ENCODE measurements at regions not wholly inside any gene's neighbourhood (a gene's known extent, or its start where the extent isn't known, plus 50 kb on each side); places are given as distances from the start of the nearest gene placed in this dataset.

- DNase-seq (ENCODE audit: low spot score in 2 of 2, unreplicated experiment in 2 of 2) = no peak
- Mint-ChIP-seq H3K27ac (no peak overlapping the region), H3K27me3 (ENCODE audit: low read depth) (no peaks in the 10 kb centered on the region), H3K4me1 (peaks cover 32% of the 10 kb centered on the region), H3K4me3 (no peak overlapping the region), H3K36me3 (no peaks in the 10 kb centered on the region), H3K9me3 (peaks cover 1% of the 10 kb centered on the region)
- no peak for TF ChIP-seq CTCF (IDR thresholded peaks at IDR 0.05; ENCODE audit: unreplicated experiment)
Measured at GRCh38 chr6:44023586-44024454, 103.4 kb downstream of the MRPL14 start.

- no peaks in the 10 kb centered on the region for H3K36me3 Mint-ChIP-seq
- no peaks in the 10 kb centered on the region for H3K27me3 Mint-ChIP-seq (ENCODE audit: low read depth)
- H3K9me3 Mint-ChIP-seq = peaks cover 6% of the 10 kb centered on the region
- H3K27ac Mint-ChIP-seq = no peak overlapping the region
- no peak for TF ChIP-seq CTCF (IDR thresholded peaks at IDR 0.05; ENCODE audit: unreplicated experiment)
- no peak for DNase-seq (ENCODE audit: low spot score in 2 of 2, unreplicated experiment in 2 of 2)
- no peak overlapping the region for H3K4me3 Mint-ChIP-seq
- peaks cover 27% of the 10 kb centered on the region for H3K4me1 Mint-ChIP-seq
Measured at GRCh38 chr6:44022671-44023352, 104.4 kb downstream of the MRPL14 start.

- Mint-ChIP-seq H3K27ac (peak overlapping the region; percentile 50), H3K4me1 (peaks cover 21% of the 10 kb centered on the region), H3K36me3 (no peaks in the 10 kb centered on the region), H3K27me3 (ENCODE audit: low read depth) (no peaks in the 10 kb centered on the region), H3K9me3 (peaks cover 7% of the 10 kb centered on the region), H3K4me3 (no peak overlapping the region)
- TF ChIP-seq CTCF (IDR thresholded peaks at IDR 0.05; ENCODE audit: unreplicated experiment) = no peak
- DNase-seq (ENCODE audit: low spot score in 2 of 2, unreplicated experiment in 2 of 2) = no peak
Measured at GRCh38 chr6:44022296-44022661, 105.0 kb downstream of the MRPL14 start.

- peaks cover 13% of the 10 kb centered on the region for H3K9me3 Mint-ChIP-seq
Measured at GRCh38 chr6:44021589-44022295, 105.5 kb downstream of the MRPL14 start.

More at GRCh38 chr6:44021589-44022295, 105.5 kb downstream of the MRPL14 start:
- peak overlapping the region; percentile 50 for H3K27ac Mint-ChIP-seq
- no peaks in the 10 kb centered on the region for H3K36me3 Mint-ChIP-seq
- H3K27me3 Mint-ChIP-seq (ENCODE audit: low read depth) = no peaks in the 10 kb centered on the region
- peaks cover 24% of the 10 kb centered on the region for H3K4me1 Mint-ChIP-seq
- no peak for DNase-seq (ENCODE audit: low spot score in 2 of 2, unreplicated experiment in 2 of 2)
- TF ChIP-seq CTCF (IDR thresholded peaks at IDR 0.05; ENCODE audit: unreplicated experiment) = no peak
- no peak overlapping the region for H3K4me3 Mint-ChIP-seq
